Thyroid gland (tissue), 4 donors: ENCODE measurements at regions not wholly inside any gene's neighbourhood (a gene's known extent, or its start where the extent isn't known, plus 50 kb on each side); places are given as distances from the start of the nearest gene placed in this dataset.

Source experiments
- DNase-seq, 2 donors: peaks; one replicate each; pipeline ENCODE4 v3.0.0-alpha.2; 2019
- H3K27ac ChIP-seq, 3 donors: fragments of 200-600 bp; sonication (generic); 1 replicate in 2 of 3; 2 replicates in 1 of 3; pipeline ENCODE4 v1.5.1; 2016 to 2019; ENCODE audit warnings: mild to moderate bottlenecking in 1 of 3, moderate library complexity in 1 of 3
- H3K27me3 ChIP-seq: fragments of 200-600 bp; sonication (generic); one replicate; pipeline ENCODE4 v1.5.1; 2019
- H3K36me3 ChIP-seq, 2 donors: fragments of 200-600 bp; sonication (generic); one replicate each; pipeline ENCODE4 v1.5.1; 2016 to 2019
- H3K4me1 ChIP-seq, 2 donors: fragments of 200-600 bp; sonication (generic); one replicate each; pipeline ENCODE4 v1.5.1; 2017 to 2019
- H3K4me3 ChIP-seq, 3 donors: fragments of 200-600 bp; sonication (generic); replicated peaks in 1 of 3; 1 replicate in 2 of 3; 2 replicates in 1 of 3; pipeline ENCODE4 v1.5.1; 2016; ENCODE audit warnings: mild to moderate bottlenecking in 1 of 3
- H3K9me3 ChIP-seq: fragments of 200-600 bp; sonication (generic); one replicate; pipeline ENCODE4 v1.5.1; 2017
- CTCF ChIP-seq, 6 experiments: fragments of 200-600 bp in 3 of 6; fragments of 450-650 bp in 3 of 6; sonication (generic) in 3 of 6; IDR thresholded peaks; one replicate each; pipeline ENCODE4 v1.5.1; 2016 to 2019; ENCODE audit warnings: antibody characterized with exemption in 6 of 6, mild to moderate bottlenecking in 2 of 6, inconsistent platforms in 1 of 6, moderate library complexity in 1 of 6
- POLR2A ChIP-seq, 2 donors: fragments of 450-650 bp; IDR thresholded peaks; one replicate each; pipeline ENCODE4 v1.6.1; 2017; ENCODE audit warnings: antibody characterized with exemption in 2 of 2, mild to moderate bottlenecking in 2 of 2, moderate library complexity in 1 of 2
- WGBS, 2 donors: methylation state at CpG; one replicate each; pipeline ENCODE4 v1.1.5; 2017; 5-methylcytosine and 5-hydroxymethylcytosine counted together
- intact Hi-C: fragments of 100-400 bp; cut with DNase I; formaldehyde crosslinking; loops from one replicate; pipeline ENCODE4 v1.15.1; 2023

- intact Hi-C loops, result no loop called here
- no peaks in the 10 kb centered on the region for H3K4me1 ChIP-seq
Observed at GRCh38 chr16:86872131-86872530, 293.8 kb downstream of the FOXL1 start.

GRCh38 chr16:86872833-86873232 is 294.5 kb downstream of the FOXL1 start:
- 91 to 95% methylated on average over 8 of the region's 8 CpGs for WGBS, 2 donors
- intact Hi-C loops, result no loop called here

More at GRCh38 chr16:86872131-86872530, 293.8 kb downstream of the FOXL1 start:
- no peaks in the 10 kb centered on the region for H3K36me3 ChIP-seq
- no peaks in the 10 kb centered on the region for H3K27me3 ChIP-seq
- H3K9me3 ChIP-seq, result no peaks in the 10 kb centered on the region
- no peak overlapping the region for H3K4me3 ChIP-seq
- H3K27ac ChIP-seq, result no peak overlapping the region
- TF ChIP-seq CTCF (IDR thresholded peaks at IDR 0.05), result no peak
- TF ChIP-seq POLR2A (IDR thresholded peaks at IDR 0.05), result no peak
- WGBS, 2 donors, result 61 to 77% methylated on average over 9 of the region's 9 CpGs
- DNase-seq, result no peak

GRCh38 chr16:86874141-86874540 is 295.8 kb downstream of the FOXL1 start:
- H3K36me3 ChIP-seq, result no peaks in the 10 kb centered on the region
- no peak for DNase-seq
- H3K27me3 ChIP-seq, result peaks cover 6% of the 10 kb centered on the region
- WGBS, 2 donors, result 61 to 69% methylated on average over 2 of the region's 2 CpGs
- H3K27ac ChIP-seq, result no peak overlapping the region
- intact Hi-C loops, result no loop called here
- H3K9me3 ChIP-seq, result no peaks in the 10 kb centered on the region
- H3K4me3 ChIP-seq, result no peak overlapping the region
- H3K4me1 ChIP-seq, result no peaks in the 10 kb centered on the region
- TF ChIP-seq POLR2A (IDR thresholded peaks at IDR 0.05), result no peak
- TF ChIP-seq CTCF (IDR thresholded peaks at IDR 0.05), result peak in 1 of 6 experiments; percentile 26

More at GRCh38 chr16:86872833-86873232, 294.5 kb downstream of the FOXL1 start:
- H3K4me1 ChIP-seq, result no peaks in the 10 kb centered on the region
- H3K4me3 ChIP-seq, result no peak overlapping the region
- DNase-seq, result no peak
- H3K27ac ChIP-seq, result no peak overlapping the region
- TF ChIP-seq POLR2A (IDR thresholded peaks at IDR 0.05) (no peak), CTCF (IDR thresholded peaks at IDR 0.05) (no peak)
- no peaks in the 10 kb centered on the region for H3K27me3 ChIP-seq
- no peaks in the 10 kb centered on the region for H3K36me3 ChIP-seq
- H3K9me3 ChIP-seq, result no peaks in the 10 kb centered on the region

GRCh38 chr16:86876499-86876898 is 298.1 kb downstream of the FOXL1 start:
- WGBS, 2 donors, result 80 to 82% methylated on average over 10 of the region's 10 CpGs
- Histone ChIP-seq H3K36me3 (no peaks in the 10 kb centered on the region), H3K27me3 (peaks cover 6% of the 10 kb centered on the region), H3K4me1 (no peaks in the 10 kb centered on the region), H3K9me3 (no peaks in the 10 kb centered on the region), H3K4me3 (no peak overlapping the region), H3K27ac (no peak overlapping the region)
- no peak for TF ChIP-seq POLR2A (IDR thresholded peaks at IDR 0.05)
- no peak for TF ChIP-seq CTCF (IDR thresholded peaks at IDR 0.05)
- no peak for DNase-seq
- intact Hi-C loops, result no loop called here

- intact Hi-C loops, result no loop called here
- Histone ChIP-seq H3K9me3 (no peaks in the 10 kb centered on the region), H3K4me1 (no peaks in the 10 kb centered on the region), H3K27ac (no peak overlapping the region), H3K36me3 (no peaks in the 10 kb centered on the region), H3K4me3 (no peak overlapping the region), H3K27me3 (peaks cover 6% of the 10 kb centered on the region)
- no peak for DNase-seq
- no peak for TF ChIP-seq POLR2A (IDR thresholded peaks at IDR 0.05)
- TF ChIP-seq CTCF (IDR thresholded peaks at IDR 0.05), result no peak
- WGBS, 2 donors, result 83 to 88% methylated on average over 10 of the region's 10 CpGs
Observed at GRCh38 chr16:86877108-86877507, 298.8 kb downstream of the FOXL1 start.
